ENCODE measurements at regions not wholly inside any gene's neighbourhood (a gene's known extent, or its start where the extent isn't known, plus 50 kb on each side); places are given as distances from the start of the nearest gene placed in this dataset.

GRCh38 chr4:130233377-130234047, 1137.6 kb downstream of the C4orf33 start:
- no peaks in the 10 kb centered on the region for H3K4me1 ChIP-seq (ENCODE audit: control insufficient read depth, insufficient read depth, low read length)
- H3K36me3 ChIP-seq (ENCODE audit: control insufficient read depth, insufficient read depth, low read length) = no peaks in the 10 kb centered on the region
- no peak overlapping the region for H3K9ac ChIP-seq (ENCODE audit: low read depth, low read length)
- H3K4me3 ChIP-seq (ENCODE audit: low read depth, low read length) = no peak overlapping the region
- no peaks in the 10 kb centered on the region for H3K9me3 ChIP-seq (ENCODE audit: control insufficient read depth, insufficient read depth, low read length)
- H3K27me3 ChIP-seq (ENCODE audit: control insufficient read depth, insufficient read depth, low read length) = no peaks in the 10 kb centered on the region

DNA sequence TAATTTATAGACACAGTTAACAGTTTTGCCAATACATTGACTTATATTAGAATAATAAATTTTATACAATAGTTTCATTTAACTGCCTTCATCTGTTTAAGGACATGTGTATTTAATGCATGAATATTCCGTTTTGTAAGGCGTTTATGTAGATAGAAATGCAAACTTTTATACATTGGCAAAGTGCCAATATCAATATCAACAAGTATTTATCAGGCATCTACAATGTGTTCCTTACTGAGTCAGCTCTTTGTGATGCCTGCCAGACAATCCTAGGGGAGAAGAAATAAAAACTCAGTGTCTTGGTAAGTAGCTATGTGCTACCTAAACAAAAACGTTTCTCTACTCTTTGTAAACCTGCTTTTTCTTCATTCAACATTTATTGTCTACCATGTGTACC, 1142.2 kb downstream of the C4orf33 start:
- H3K9me3 ChIP-seq (ENCODE audit: control insufficient read depth, insufficient read depth, low read length) = no peaks in the 10 kb centered on the region
- H3K4me1 ChIP-seq (ENCODE audit: control insufficient read depth, insufficient read depth, low read length) = no peaks in the 10 kb centered on the region
- no peak overlapping the region for H3K9ac ChIP-seq (ENCODE audit: low read depth, low read length)
- H3K4me3 ChIP-seq (ENCODE audit: low read depth, low read length) = no peak overlapping the region
- no peaks in the 10 kb centered on the region for H3K36me3 ChIP-seq (ENCODE audit: control insufficient read depth, insufficient read depth, low read length)
- no peaks in the 10 kb centered on the region for H3K27me3 ChIP-seq (ENCODE audit: control insufficient read depth, insufficient read depth, low read length)

- peaks cover 3% of the 10 kb centered on the region for H3K4me1 ChIP-seq (ENCODE audit: control insufficient read depth, insufficient read depth, low read length)
- no peak overlapping the region for H3K4me3 ChIP-seq (ENCODE audit: low read depth, low read length)
- no peaks in the 10 kb centered on the region for H3K27me3 ChIP-seq (ENCODE audit: control insufficient read depth, insufficient read depth, low read length)
- no peaks in the 10 kb centered on the region for H3K36me3 ChIP-seq (ENCODE audit: control insufficient read depth, insufficient read depth, low read length)
- no peak overlapping the region for H3K9ac ChIP-seq (ENCODE audit: low read depth, low read length)
- H3K9me3 ChIP-seq (ENCODE audit: control insufficient read depth, insufficient read depth, low read length) = no peaks in the 10 kb centered on the region
Measured at GRCh38 chr4:130249002-130249401, 1153.0 kb downstream of the C4orf33 start.

DNA sequence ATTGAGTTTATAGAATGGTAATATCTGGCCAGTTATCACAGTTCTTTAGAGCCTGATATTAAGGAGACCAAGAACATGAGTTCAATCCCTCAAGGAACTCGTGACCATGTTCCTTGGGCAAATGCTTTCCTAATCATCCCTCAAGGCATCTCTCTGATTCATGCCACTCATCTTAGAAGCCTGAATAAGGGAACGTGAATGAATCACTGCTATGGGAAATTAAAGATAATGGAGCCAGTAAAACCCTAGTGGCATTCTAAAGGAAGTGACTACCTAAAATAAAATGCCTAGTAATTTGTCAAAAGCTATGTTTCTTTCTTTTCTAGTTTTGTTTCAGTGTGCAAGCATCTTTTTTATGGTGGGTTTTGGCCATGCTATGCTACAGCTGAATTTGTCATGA, 1161.3 kb downstream of the C4orf33 start:
- H3K36me3 ChIP-seq (ENCODE audit: control insufficient read depth, insufficient read depth, low read length) = no peaks in the 10 kb centered on the region
- no peaks in the 10 kb centered on the region for H3K27me3 ChIP-seq (ENCODE audit: control insufficient read depth, insufficient read depth, low read length)
- H3K9me3 ChIP-seq (ENCODE audit: control insufficient read depth, insufficient read depth, low read length) = no peaks in the 10 kb centered on the region
- no peak overlapping the region for H3K4me3 ChIP-seq (ENCODE audit: low read depth, low read length)
- no peak overlapping the region for H3K9ac ChIP-seq (ENCODE audit: low read depth, low read length)
- no peaks in the 10 kb centered on the region for H3K4me1 ChIP-seq (ENCODE audit: control insufficient read depth, insufficient read depth, low read length)

- Histone ChIP-seq H3K36me3 (ENCODE audit: control insufficient read depth, insufficient read depth, low read length) (no peaks in the 10 kb centered on the region), H3K9me3 (ENCODE audit: control insufficient read depth, insufficient read depth, low read length) (peaks cover 10% of the 10 kb centered on the region), H3K4me1 (ENCODE audit: control insufficient read depth, insufficient read depth, low read length) (no peaks in the 10 kb centered on the region), H3K4me3 (ENCODE audit: low read depth, low read length) (no peak overlapping the region), H3K27me3 (ENCODE audit: control insufficient read depth, insufficient read depth, low read length) (no peaks in the 10 kb centered on the region), H3K9ac (ENCODE audit: low read depth, low read length) (no peak overlapping the region)
Measured at GRCh38 chr4:130266814-130267213, 1170.9 kb downstream of the C4orf33 start.

GRCh38 chr4:130288576-130288975, 1192.6 kb downstream of the C4orf33 start:
- no peak overlapping the region for H3K9ac ChIP-seq (ENCODE audit: low read depth, low read length)
- H3K36me3 ChIP-seq (ENCODE audit: control insufficient read depth, insufficient read depth, low read length) = no peaks in the 10 kb centered on the region
- no peak overlapping the region for H3K4me3 ChIP-seq (ENCODE audit: low read depth, low read length)
- H3K4me1 ChIP-seq (ENCODE audit: control insufficient read depth, insufficient read depth, low read length) = peaks cover 4% of the 10 kb centered on the region
- no peaks in the 10 kb centered on the region for H3K27me3 ChIP-seq (ENCODE audit: control insufficient read depth, insufficient read depth, low read length)
- H3K9me3 ChIP-seq (ENCODE audit: control insufficient read depth, insufficient read depth, low read length) = no peaks in the 10 kb centered on the region

GRCh38 chr4:130293692-130294091, 1197.7 kb downstream of the C4orf33 start:
- Histone ChIP-seq H3K36me3 (ENCODE audit: control insufficient read depth, insufficient read depth, low read length) (no peaks in the 10 kb centered on the region), H3K4me3 (ENCODE audit: low read depth, low read length) (no peak overlapping the region)

GRCh38 chr4:130296448-130296847, 1200.5 kb downstream of the C4orf33 start:
- no peaks in the 10 kb centered on the region for H3K9me3 ChIP-seq (ENCODE audit: control insufficient read depth, insufficient read depth, low read length)
- H3K4me3 ChIP-seq (ENCODE audit: low read depth, low read length) = no peak overlapping the region
- H3K4me1 ChIP-seq (ENCODE audit: control insufficient read depth, insufficient read depth, low read length) = no peaks in the 10 kb centered on the region
- H3K27me3 ChIP-seq (ENCODE audit: control insufficient read depth, insufficient read depth, low read length) = no peaks in the 10 kb centered on the region
- H3K36me3 ChIP-seq (ENCODE audit: control insufficient read depth, insufficient read depth, low read length) = no peaks in the 10 kb centered on the region
- H3K9ac ChIP-seq (ENCODE audit: low read depth, low read length) = no peak overlapping the region

More at GRCh38 chr4:130293692-130294091, 1197.7 kb downstream of the C4orf33 start:
- Histone ChIP-seq H3K9me3 (ENCODE audit: control insufficient read depth, insufficient read depth, low read length) (no peaks in the 10 kb centered on the region), H3K4me1 (ENCODE audit: control insufficient read depth, insufficient read depth, low read length) (peaks cover 4% of the 10 kb centered on the region), H3K27me3 (ENCODE audit: control insufficient read depth, insufficient read depth, low read length) (no peaks in the 10 kb centered on the region), H3K9ac (ENCODE audit: low read depth, low read length) (no peak overlapping the region)

DNA sequence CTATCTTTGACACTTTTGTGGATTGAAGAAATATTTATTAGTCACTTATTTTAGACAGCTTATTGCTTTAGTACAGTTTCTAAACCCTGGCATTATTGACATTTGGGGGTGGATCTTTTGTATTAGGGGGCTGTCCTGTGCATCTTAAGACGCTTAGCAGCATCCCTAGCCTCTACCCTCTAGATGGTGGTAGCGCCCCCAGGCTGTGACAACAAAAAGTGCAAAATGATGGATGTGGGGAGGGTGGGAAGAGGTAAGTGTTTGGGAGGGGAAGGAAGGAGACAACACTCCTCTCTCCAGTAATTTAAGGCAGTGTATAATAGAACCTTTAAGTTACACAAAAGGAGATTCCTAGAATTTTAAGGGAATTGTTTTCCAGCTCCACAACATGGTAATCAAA, 1210.6 kb downstream of the C4orf33 start:
- Histone ChIP-seq H3K36me3 (ENCODE audit: control insufficient read depth, insufficient read depth, low read length) (no peaks in the 10 kb centered on the region), H3K27me3 (ENCODE audit: control insufficient read depth, insufficient read depth, low read length) (no peaks in the 10 kb centered on the region), H3K9ac (ENCODE audit: low read depth, low read length) (no peak overlapping the region), H3K4me3 (ENCODE audit: low read depth, low read length) (no peak overlapping the region), H3K9me3 (ENCODE audit: control insufficient read depth, insufficient read depth, low read length) (no peaks in the 10 kb centered on the region), H3K4me1 (ENCODE audit: control insufficient read depth, insufficient read depth, low read length) (no peaks in the 10 kb centered on the region)

GRCh38 chr4:130309221-130309620, 1213.3 kb downstream of the C4orf33 start:
- Histone ChIP-seq H3K9ac (ENCODE audit: low read depth, low read length) (no peak overlapping the region), H3K27me3 (ENCODE audit: control insufficient read depth, insufficient read depth, low read length) (no peaks in the 10 kb centered on the region), H3K4me3 (ENCODE audit: low read depth, low read length) (no peak overlapping the region), H3K36me3 (ENCODE audit: control insufficient read depth, insufficient read depth, low read length) (no peaks in the 10 kb centered on the region), H3K9me3 (ENCODE audit: control insufficient read depth, insufficient read depth, low read length) (no peaks in the 10 kb centered on the region), H3K4me1 (ENCODE audit: control insufficient read depth, insufficient read depth, low read length) (no peaks in the 10 kb centered on the region)

DNA sequence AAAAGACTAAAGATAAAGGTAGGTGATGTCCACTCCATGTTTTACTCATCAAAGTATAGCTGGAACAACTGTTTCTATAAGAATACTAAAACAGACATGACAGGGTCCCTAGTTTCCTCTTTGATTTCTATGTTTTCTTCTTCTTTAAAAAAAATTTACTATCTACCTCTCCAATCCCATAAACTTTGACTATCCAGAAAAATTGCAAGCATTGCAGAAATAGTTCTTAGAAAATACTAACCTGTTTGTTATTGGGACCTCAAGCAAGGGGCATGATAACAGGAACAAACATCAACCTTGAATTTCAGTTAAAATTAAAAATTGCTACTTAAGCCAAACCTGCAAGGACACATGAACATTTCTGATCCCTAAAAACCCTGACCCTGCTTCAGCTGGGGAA, 1226.5 kb downstream of the C4orf33 start:
- H3K36me3 ChIP-seq (ENCODE audit: control insufficient read depth, insufficient read depth, low read length) = no peaks in the 10 kb centered on the region
- no peak overlapping the region for H3K9ac ChIP-seq (ENCODE audit: low read depth, low read length)
- no peaks in the 10 kb centered on the region for H3K9me3 ChIP-seq (ENCODE audit: control insufficient read depth, insufficient read depth, low read length)
- H3K27me3 ChIP-seq (ENCODE audit: control insufficient read depth, insufficient read depth, low read length) = no peaks in the 10 kb centered on the region
- H3K4me3 ChIP-seq (ENCODE audit: low read depth, low read length) = no peak overlapping the region
- H3K4me1 ChIP-seq (ENCODE audit: control insufficient read depth, insufficient read depth, low read length) = no peaks in the 10 kb centered on the region

DNA sequence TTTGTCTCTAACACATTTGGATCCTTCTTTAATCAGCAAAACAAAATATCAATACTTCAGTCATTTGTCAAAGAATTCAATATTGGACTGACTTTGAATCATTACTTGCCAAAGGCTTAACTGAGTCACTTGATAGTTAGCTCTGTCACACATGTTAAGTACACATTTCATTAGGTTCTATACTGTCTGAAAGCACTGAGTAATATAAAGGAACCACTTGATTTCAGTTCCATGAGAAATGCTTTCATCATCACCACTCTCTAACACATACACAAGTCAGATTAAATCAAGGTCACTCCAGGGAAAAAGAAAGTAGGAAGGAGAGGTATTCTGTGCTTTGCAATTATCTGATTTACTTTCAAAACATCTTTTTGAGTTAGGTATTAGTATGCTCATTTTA, 1233.1 kb downstream of the C4orf33 start:
- Histone ChIP-seq H3K27me3 (ENCODE audit: control insufficient read depth, insufficient read depth, low read length) (no peaks in the 10 kb centered on the region), H3K9ac (ENCODE audit: low read depth, low read length) (no peak overlapping the region), H3K4me1 (ENCODE audit: control insufficient read depth, insufficient read depth, low read length) (peaks cover 10% of the 10 kb centered on the region), H3K4me3 (ENCODE audit: low read depth, low read length) (no peak overlapping the region), H3K36me3 (ENCODE audit: control insufficient read depth, insufficient read depth, low read length) (no peaks in the 10 kb centered on the region), H3K9me3 (ENCODE audit: control insufficient read depth, insufficient read depth, low read length) (no peaks in the 10 kb centered on the region)

All from iPS-15b (cell line).